Testis (tissue), 2 donors: ENCODE measurements at regions not wholly inside any gene's neighbourhood (a gene's known extent, or its start where the extent isn't known, plus 50 kb on each side); places are given as distances from the start of the nearest gene placed in this dataset.

Source experiments
- CTCF ChIP-seq, 3 experiments: fragments of 450-650 bp in 2 of 3; fragments of 200-600 bp in 1 of 3; sonication (generic) in 1 of 3; IDR thresholded peaks; one replicate each; pipeline ENCODE4 v1.5.1; 2016 to 2019; ENCODE audit warnings: antibody characterized with exemption in 3 of 3, mild to moderate bottlenecking in 2 of 3, moderate library complexity in 1 of 3
- POLR2A ChIP-seq: fragments of 450-650 bp; IDR thresholded peaks from one replicate; pipeline ENCODE4 v1.6.1; 2017; ENCODE audit warnings: antibody characterized with exemption, mild to moderate bottlenecking, moderate library complexity

GRCh38 chr2:7752291-7752690, 835.1 kb downstream of the RNF144A start:
- TF ChIP-seq CTCF (IDR thresholded peaks at IDR 0.05): no peak
- TF ChIP-seq POLR2A: no peak
